ENCODE measurements at regions not wholly inside any gene's neighbourhood (a gene's known extent, or its start where the extent isn't known, plus 50 kb on each side); places are given as distances from the start of the nearest gene placed in this dataset.

GRCh38 chr12:63313139-63313538 lies 162.1 kb upstream of the AVPR1A start:
- Histone ChIP-seq H3K36me3 (no peaks in the 10 kb centered on the region), H3K27ac (no peak overlapping the region), H3K4me1 (replicated peaks) (no peaks in the 10 kb centered on the region), H3K27me3 (replicated peaks; ENCODE audit: insufficient read depth) (no peaks in the 10 kb centered on the region), H3K4me3 (no peak overlapping the region), H3K9me3 (no peaks in the 10 kb centered on the region)
- TF ChIP-seq POLR2AphosphoS5 (IDR thresholded peaks at IDR 0.05) (no peak), POLR2A (IDR thresholded peaks at IDR 0.05) (no peak)
- TF ChIP-seq, protein P1, sequence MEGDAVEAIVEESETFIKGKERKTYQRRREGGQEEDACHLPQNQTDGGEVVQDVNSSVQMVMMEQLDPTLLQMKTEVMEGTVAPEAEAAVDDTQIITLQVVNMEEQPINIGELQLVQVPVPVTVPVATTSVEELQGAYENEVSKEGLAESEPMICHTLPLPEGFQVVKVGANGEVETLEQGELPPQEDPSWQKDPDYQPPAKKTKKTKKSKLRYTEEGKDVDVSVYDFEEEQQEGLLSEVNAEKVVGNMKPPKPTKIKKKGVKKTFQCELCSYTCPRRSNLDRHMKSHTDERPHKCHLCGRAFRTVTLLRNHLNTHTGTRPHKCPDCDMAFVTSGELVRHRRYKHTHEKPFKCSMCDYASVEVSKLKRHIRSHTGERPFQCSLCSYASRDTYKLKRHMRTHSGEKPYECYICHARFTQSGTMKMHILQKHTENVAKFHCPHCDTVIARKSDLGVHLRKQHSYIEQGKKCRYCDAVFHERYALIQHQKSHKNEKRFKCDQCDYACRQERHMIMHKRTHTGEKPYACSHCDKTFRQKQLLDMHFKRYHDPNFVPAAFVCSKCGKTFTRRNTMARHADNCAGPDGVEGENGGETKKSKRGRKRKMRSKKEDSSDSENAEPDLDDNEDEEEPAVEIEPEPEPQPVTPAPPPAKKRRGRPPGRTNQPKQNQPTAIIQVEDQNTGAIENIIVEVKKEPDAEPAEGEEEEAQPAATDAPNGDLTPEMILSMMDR (IDR thresholded peaks at IDR 0.05) = no peak
- WGBS = 88% methylated on average over 3 of the region's 3 CpGs
- no peak for DNase-seq (ENCODE audit: low spot score)
- intact Hi-C loops (cut with DNase I) = no loop called here

GRCh38 chr12:63308671-63309070 lies 157.7 kb upstream of the AVPR1A start:
- TF ChIP-seq, protein P1 (IDR thresholded peaks at IDR 0.05) = no peak
- TF ChIP-seq POLR2AphosphoS5 (IDR thresholded peaks at IDR 0.05) (no peak), POLR2A (IDR thresholded peaks at IDR 0.05) (no peak)
- intact Hi-C loops (cut with DNase I) = no loop called here
- Histone ChIP-seq H3K9me3 (no peaks in the 10 kb centered on the region), H3K27ac (no peak overlapping the region), H3K4me1 (replicated peaks) (no peaks in the 10 kb centered on the region), H3K36me3 (no peaks in the 10 kb centered on the region), H3K4me3 (no peak overlapping the region), H3K27me3 (replicated peaks; ENCODE audit: insufficient read depth) (no peaks in the 10 kb centered on the region)
- WGBS = 48% methylated on average over 3 of the region's 3 CpGs
- DNase-seq (ENCODE audit: low spot score) = no peak

- WGBS = 72% methylated on average over 8 of the region's 8 CpGs
- Histone ChIP-seq H3K4me1 (replicated peaks) (no peaks in the 10 kb centered on the region), H3K9me3 (no peaks in the 10 kb centered on the region), H3K27me3 (replicated peaks; ENCODE audit: insufficient read depth) (no peaks in the 10 kb centered on the region), H3K4me3 (no peak overlapping the region), H3K36me3 (no peaks in the 10 kb centered on the region), H3K27ac (no peak overlapping the region)
- TF ChIP-seq, protein P1 (IDR thresholded peaks at IDR 0.05) = no peak
- TF ChIP-seq POLR2AphosphoS5 (IDR thresholded peaks at IDR 0.05) = no peak
- no peak for TF ChIP-seq POLR2A (IDR thresholded peaks at IDR 0.05)
- no peak for DNase-seq (ENCODE audit: low spot score)
- intact Hi-C loops (cut with DNase I) = no loop called here
Observed at GRCh38 chr12:63307849-63308248, 156.8 kb upstream of the AVPR1A start.

DNA sequence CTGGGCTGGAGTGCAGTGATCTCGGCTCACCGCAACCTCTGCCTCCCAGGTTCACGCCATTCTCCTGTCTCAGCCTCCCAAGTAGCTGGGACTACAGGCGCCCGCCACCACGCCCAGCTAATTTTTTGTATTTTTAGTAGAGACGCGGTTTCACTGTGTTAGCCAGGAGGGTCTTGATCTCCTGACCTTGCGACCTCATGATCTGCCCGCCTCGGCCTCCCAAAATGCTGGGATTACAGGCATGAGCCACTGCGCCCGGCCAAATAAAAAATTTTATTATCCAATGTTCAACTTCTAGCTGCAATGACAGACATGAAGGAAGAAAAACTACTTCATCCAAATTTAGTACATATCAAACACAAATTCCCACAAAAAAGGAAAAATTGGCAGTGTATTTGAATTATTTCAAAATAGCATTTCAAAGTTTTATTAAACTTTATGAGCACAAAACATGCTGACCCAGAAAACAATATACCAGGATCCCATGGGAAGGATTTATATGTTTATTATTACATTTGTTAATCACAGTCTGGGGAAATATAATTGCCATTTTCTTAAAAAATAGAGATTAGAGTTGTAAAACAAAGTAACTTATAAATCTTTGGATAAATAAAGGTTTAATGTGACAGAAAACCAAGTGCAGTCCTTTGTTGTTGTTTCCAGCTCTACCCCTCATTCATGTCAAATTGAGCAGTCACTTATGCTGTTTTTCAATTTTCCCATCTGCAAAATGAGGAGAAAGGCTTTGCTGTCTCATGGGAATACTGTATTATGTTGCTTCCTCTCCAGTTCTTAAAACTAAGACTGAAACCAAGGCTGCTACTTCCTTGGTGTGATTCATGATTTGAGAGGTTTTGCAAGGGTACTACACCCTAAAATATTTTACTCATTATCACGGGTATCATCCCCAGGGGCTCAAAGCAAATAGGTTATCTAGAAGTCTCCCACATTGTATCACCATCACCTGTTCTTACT lies 155.2 kb upstream of the AVPR1A start:
- Histone ChIP-seq H3K4me1 (replicated peaks) (no peaks in the 10 kb centered on the region), H3K9me3 (no peaks in the 10 kb centered on the region), H3K36me3 (no peaks in the 10 kb centered on the region), H3K4me3 (no peak overlapping the region), H3K27me3 (replicated peaks; ENCODE audit: insufficient read depth) (no peaks in the 10 kb centered on the region), H3K27ac (no peak overlapping the region)
- TF ChIP-seq POLR2AphosphoS5 (IDR thresholded peaks at IDR 0.05) (no peak), POLR2A (IDR thresholded peaks at IDR 0.05) (no peak)
- TF ChIP-seq, protein P1 (IDR thresholded peaks at IDR 0.05) = no peak
- intact Hi-C loops (cut with DNase I) = no loop called here
- no peak for DNase-seq (ENCODE audit: low spot score)
- 80% methylated on average over 14 of the region's 14 CpGs for WGBS

DNA sequence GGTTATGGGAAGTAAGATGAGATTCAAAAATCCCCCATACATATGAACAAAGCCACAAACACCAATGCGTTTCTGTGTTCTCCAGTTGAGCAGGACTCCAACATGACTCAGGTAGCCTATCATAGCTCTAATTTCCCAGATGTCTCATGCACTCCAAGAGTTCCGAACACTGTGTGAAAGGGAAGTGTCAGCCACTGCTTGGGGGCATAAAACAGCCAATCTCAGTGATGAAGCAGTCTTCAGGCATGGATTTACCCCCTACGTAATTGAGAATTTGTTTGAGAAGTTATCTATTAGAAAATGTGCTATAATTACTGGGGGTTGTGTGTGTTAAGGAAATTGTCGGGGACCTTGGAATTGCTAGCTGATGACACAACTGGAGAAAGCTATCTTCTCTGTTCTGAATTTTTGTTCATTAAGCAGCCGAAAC lies 153.9 kb upstream of the AVPR1A start:
- no peak for TF ChIP-seq POLR2A (IDR thresholded peaks at IDR 0.05)
- no peak for TF ChIP-seq POLR2AphosphoS5 (IDR thresholded peaks at IDR 0.05)
- TF ChIP-seq, protein P1 (IDR thresholded peaks at IDR 0.05) = no peak
- H3K4me3 ChIP-seq = no peak overlapping the region
- H3K36me3 ChIP-seq = no peaks in the 10 kb centered on the region
- no peak overlapping the region for H3K27ac ChIP-seq
- H3K27me3 ChIP-seq (replicated peaks; ENCODE audit: insufficient read depth) = no peaks in the 10 kb centered on the region
- no peaks in the 10 kb centered on the region for H3K4me1 ChIP-seq (replicated peaks)
- no peak for DNase-seq (ENCODE audit: low spot score)
- WGBS = 83% methylated on average over 5 of the region's 5 CpGs
- no peaks in the 10 kb centered on the region for H3K9me3 ChIP-seq
- intact Hi-C loops (cut with DNase I) = no loop called here

All from prostate gland (tissue), 2 donors.